ENCODE measurements at regions not wholly inside any gene's neighbourhood (a gene's known extent, or its start where the extent isn't known, plus 50 kb on each side); places are given as distances from the start of the nearest gene placed in this dataset.
"Not testable (repeated sequence)": the region's sequence is repeated elsewhere in the genome, so short reads cannot be mapped to it uniquely, and the experiment has no call there.

GRCh38 chr22:49357661-49358440, 469.8 kb downstream of the BRD1 start:
- no peak for DNase-seq

GRCh38 chr22:49356428-49356827, 471.2 kb downstream of the BRD1 start:
- no peak for DNase-seq

GRCh38 chr22:49355211-49355920, 472.3 kb downstream of the BRD1 start:
- DNase-seq: no peak

GRCh38 chr22:49354516-49355210, 473.0 kb downstream of the BRD1 start:
- no peak for DNase-seq

- DNase-seq: no peak
Measured at GRCh38 chr22:49353235-49353634, 474.4 kb downstream of the BRD1 start.

GRCh38 chr22:49352361-49353169, 475.1 kb downstream of the BRD1 start:
- no peak for DNase-seq

- no peak for DNase-seq
Measured at GRCh38 chr22:49351761-49352227, 475.9 kb downstream of the BRD1 start.

- no peak for DNase-seq
Measured at GRCh38 chr22:49350441-49351121, 477.1 kb downstream of the BRD1 start.

- no peak for DNase-seq
Measured at GRCh38 chr22:49349841-49350381, 477.8 kb downstream of the BRD1 start.

GRCh38 chr22:49349181-49349835, 478.4 kb downstream of the BRD1 start:
- DNase-seq: no peak

GRCh38 chr22:49348631-49349030, 479.0 kb downstream of the BRD1 start:
- no peak for DNase-seq

GRCh38 chr22:49347376-49347775, 480.3 kb downstream of the BRD1 start:
- no peak for DNase-seq

- no peak for DNase-seq
Measured at GRCh38 chr22:49345896-49346295, 481.8 kb downstream of the BRD1 start.

- DNase-seq: no peak
Measured at GRCh38 chr22:49344656-49345055, 483.0 kb downstream of the BRD1 start.

GRCh38 chr22:49344161-49344560, 483.5 kb downstream of the BRD1 start:
- DNase-seq: no peak

GRCh38 chr22:49340406-49340805, 487.3 kb downstream of the BRD1 start:
- no peak for DNase-seq

- not testable (repeated sequence) for DNase-seq
Measured at GRCh38 chr22:49336483-49336882, 491.2 kb downstream of the BRD1 start.

- no peak for DNase-seq
Measured at GRCh38 chr22:49334976-49335375, 492.7 kb downstream of the BRD1 start.

GRCh38 chr22:49334449-49334789, 493.3 kb downstream of the BRD1 start:
- no peak for DNase-seq

- no peak for DNase-seq
Measured at GRCh38 chr22:49333206-49333605, 494.5 kb downstream of the BRD1 start.

- DNase-seq: no peak
Measured at GRCh38 chr22:49332691-49333090, 495.0 kb downstream of the BRD1 start.
